ENCODE measurements at regions not wholly inside any gene's neighbourhood (a gene's known extent, or its start where the extent isn't known, plus 50 kb on each side); places are given as distances from the start of the nearest gene placed in this dataset.

GRCh38 chr5:165232509-165233028 is 1727.2 kb downstream of the MAT2B start:
- BruUV-seq (replicated peaks) = no TSS peak
- POLR2A ChIA-PET = no interaction called here

GRCh38 chr5:165241811-165242210 is 1736.4 kb downstream of the MAT2B start:
- Mint-ChIP-seq H3K9me3 (ENCODE audit: unreplicated experiment) (no peaks in the 10 kb centered on the region), H3K27ac (ENCODE audit: low read depth, unreplicated experiment) (no peak overlapping the region), H3K4me3 (ENCODE audit: unreplicated experiment) (no peak overlapping the region), H3K36me3 (ENCODE audit: insufficient read depth, unreplicated experiment) (no peaks in the 10 kb centered on the region), H3K4me1 (ENCODE audit: insufficient read depth, unreplicated experiment) (no peaks in the 10 kb centered on the region), H3K27me3 (ENCODE audit: insufficient read depth, unreplicated experiment) (no peaks in the 10 kb centered on the region)
- ChIA-PET CTCF (interaction anchor here (0.7 kb wide), 1 partner anchor 30 kb away, joined by 3 read pairs; no protein-coding TSS in a partner anchor), POLR2A (no interaction called here)
- BruUV-seq (replicated peaks) = no TSS peak
- intact Hi-C loops (cut with micrococcal nuclease) = no loop called here
- TF ChIP-seq CTCF (IDR thresholded peaks at IDR 0.05; ENCODE audit: unreplicated experiment) = no peak
- DNase-seq (ENCODE audit: unreplicated experiment) = no peak

More at GRCh38 chr5:165232509-165233028, 1727.2 kb downstream of the MAT2B start:
- no peak for TF ChIP-seq CTCF (IDR thresholded peaks at IDR 0.05; ENCODE audit: unreplicated experiment)
- CTCF ChIA-PET = interaction anchor here (0.7 to 1.7 kb wide), 4 partner anchors 8 to 226 kb away, joined by 3 to 5 read pairs (median 4); no protein-coding TSS in a partner anchor
- Mint-ChIP-seq H3K27me3 (ENCODE audit: insufficient read depth, unreplicated experiment) (no peaks in the 10 kb centered on the region), H3K9me3 (ENCODE audit: unreplicated experiment) (peaks cover 7% of the 10 kb centered on the region), H3K27ac (ENCODE audit: low read depth, unreplicated experiment) (no peak overlapping the region), H3K36me3 (ENCODE audit: insufficient read depth, unreplicated experiment) (no peaks in the 10 kb centered on the region), H3K4me3 (ENCODE audit: unreplicated experiment) (no peak overlapping the region), H3K4me1 (ENCODE audit: insufficient read depth, unreplicated experiment) (no peaks in the 10 kb centered on the region)
- intact Hi-C loops (cut with micrococcal nuclease) = no loop called here
- DNase-seq (ENCODE audit: unreplicated experiment) = no peak

GRCh38 chr5:165242646-165243045 is 1737.2 kb downstream of the MAT2B start:
- Mint-ChIP-seq H3K4me1 (ENCODE audit: insufficient read depth, unreplicated experiment) (no peaks in the 10 kb centered on the region), H3K9me3 (ENCODE audit: unreplicated experiment) (no peaks in the 10 kb centered on the region), H3K27me3 (ENCODE audit: insufficient read depth, unreplicated experiment) (no peaks in the 10 kb centered on the region), H3K4me3 (ENCODE audit: unreplicated experiment) (no peak overlapping the region), H3K27ac (ENCODE audit: low read depth, unreplicated experiment) (no peak overlapping the region), H3K36me3 (ENCODE audit: insufficient read depth, unreplicated experiment) (no peaks in the 10 kb centered on the region)
- BruUV-seq (replicated peaks) = no TSS peak
- ChIA-PET CTCF (interaction anchor here (0.6 to 1.1 kb wide), 3 partner anchors 9 to 361 kb away, joined by 3 read pairs; no protein-coding TSS in a partner anchor), POLR2A (no interaction called here)
- no peak for TF ChIP-seq CTCF (IDR thresholded peaks at IDR 0.05; ENCODE audit: unreplicated experiment)
- intact Hi-C loops (cut with micrococcal nuclease) = no loop called here
- DNase-seq (ENCODE audit: unreplicated experiment) = no peak

- no peak overlapping the region for H3K27ac Mint-ChIP-seq (ENCODE audit: low read depth, unreplicated experiment)
- no peaks in the 10 kb centered on the region for H3K4me1 Mint-ChIP-seq (ENCODE audit: insufficient read depth, unreplicated experiment)
- no TSS peak for BruUV-seq (replicated peaks)
- ChIA-PET CTCF (interaction anchor here (0.7 kb wide), 1 partner anchor 33 kb away, joined by 4 read pairs; no protein-coding TSS in a partner anchor), POLR2A (interaction anchor here (0.7 kb wide), 1 partner anchor 71 kb away, joined by 4 read pairs; no protein-coding TSS in a partner anchor)
- no peaks in the 10 kb centered on the region for H3K36me3 Mint-ChIP-seq (ENCODE audit: insufficient read depth, unreplicated experiment)
- no peaks in the 10 kb centered on the region for H3K9me3 Mint-ChIP-seq (ENCODE audit: unreplicated experiment)
- no peaks in the 10 kb centered on the region for H3K27me3 Mint-ChIP-seq (ENCODE audit: insufficient read depth, unreplicated experiment)
- no peak for TF ChIP-seq CTCF (IDR thresholded peaks at IDR 0.05; ENCODE audit: unreplicated experiment)
- DNase-seq (ENCODE audit: unreplicated experiment) = no peak
- intact Hi-C loops (cut with micrococcal nuclease) = no loop called here
- no peak overlapping the region for H3K4me3 Mint-ChIP-seq (ENCODE audit: unreplicated experiment)
These were observed 1739.0 kb downstream of the MAT2B start for GRCh38 chr5:165244407-165244806.

Data from MCF 10A (cell line).